GM18870 (cell line): ENCODE measurements at regions not wholly inside any gene's neighbourhood (a gene's known extent, or its start where the extent isn't known, plus 50 kb on each side); places are given as distances from the start of the nearest gene placed in this dataset.
"Not testable (repeated sequence)": the region's sequence is repeated elsewhere in the genome, so short reads cannot be mapped to it uniquely, and the experiment has no call there.

Experiments
- ATAC-seq: cut with Tn5 transposase; IDR thresholded peaks from one replicate; pipeline ENCODE4 v1.9.1; 2021; ENCODE audit warnings: moderate library complexity; ENCODE audit not compliant: unreplicated experiment

DNA sequence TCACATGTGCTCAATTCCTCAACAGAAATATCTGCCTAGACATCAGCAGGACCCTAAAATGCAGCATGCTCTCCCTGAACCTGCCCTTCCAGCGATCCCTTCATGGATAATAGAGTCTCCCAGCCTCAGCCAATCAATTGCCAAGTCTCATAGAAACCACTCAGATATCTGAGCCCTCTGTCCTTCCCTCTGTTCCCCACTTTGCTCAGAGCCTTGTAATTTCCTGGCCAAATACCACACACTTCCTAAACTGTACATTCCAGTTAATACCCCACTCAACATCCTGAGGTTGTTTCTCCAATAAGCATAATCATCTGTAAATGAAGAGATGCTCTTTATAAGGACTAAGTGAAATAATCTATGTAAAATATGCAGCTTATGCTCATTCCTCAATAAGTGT is 59.3 kb upstream of the PTGFRN start:
- no peak for ATAC-seq

DNA sequence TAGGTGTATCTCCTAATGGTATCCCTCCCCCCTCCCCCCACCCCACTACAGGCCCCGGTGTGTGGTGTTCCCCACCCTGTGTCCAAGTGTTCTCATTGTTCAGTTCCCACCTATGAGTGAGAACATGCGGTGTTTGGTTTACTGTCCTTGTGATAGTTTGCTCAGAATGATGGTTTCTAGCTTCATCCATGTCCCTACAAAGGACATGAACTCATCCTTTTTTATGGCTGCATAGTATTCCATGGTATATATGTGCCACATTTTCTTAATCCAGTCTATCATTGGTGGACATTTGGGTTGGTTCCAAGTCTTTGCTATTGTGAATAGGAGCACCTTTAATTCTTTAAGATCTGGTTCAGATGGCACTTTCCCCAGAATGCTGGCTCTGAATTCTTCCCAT is 58.5 kb upstream of the PTGFRN start:
- not testable (repeated sequence) for ATAC-seq

DNA sequence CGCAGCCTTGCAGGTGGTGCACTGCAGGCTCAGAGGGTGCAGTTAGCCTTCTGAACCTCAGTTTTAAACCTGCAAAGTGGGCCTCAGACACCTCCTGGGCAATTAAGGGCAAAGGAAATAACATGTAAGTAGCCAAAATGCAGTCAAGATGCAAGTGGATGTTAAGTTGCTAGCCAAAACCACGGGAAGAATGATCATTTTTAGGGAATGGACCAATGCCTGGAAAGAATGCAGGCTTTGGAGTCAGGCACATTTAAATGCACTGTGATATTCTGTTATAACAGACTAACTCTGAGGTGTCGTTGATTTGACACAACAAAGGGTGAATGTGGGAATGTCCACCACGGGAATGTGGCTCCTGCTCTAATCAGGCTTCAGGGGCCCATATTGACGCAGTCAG is 57.9 kb upstream of the PTGFRN start:
- ATAC-seq: no peak

DNA sequence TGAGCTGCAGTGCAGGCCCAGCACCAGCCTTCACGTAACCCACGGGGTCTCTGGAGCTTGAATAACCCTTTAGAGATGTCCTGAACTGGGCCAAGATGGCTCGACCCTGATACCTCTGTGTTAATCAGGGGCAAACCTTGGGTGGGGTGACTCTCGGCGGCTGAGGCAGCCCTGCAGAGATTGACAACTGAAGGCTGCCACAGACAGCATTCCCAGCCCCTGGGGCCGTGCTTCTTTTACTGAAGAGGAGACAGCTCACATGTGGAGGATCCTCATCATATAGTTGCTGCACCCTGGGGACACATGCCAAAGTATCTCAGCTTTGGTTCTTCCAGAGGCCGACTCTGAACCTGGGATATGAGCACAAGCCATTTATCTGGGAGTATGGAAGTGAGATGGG is 57.3 kb upstream of the PTGFRN start:
- ATAC-seq: no peak

DNA sequence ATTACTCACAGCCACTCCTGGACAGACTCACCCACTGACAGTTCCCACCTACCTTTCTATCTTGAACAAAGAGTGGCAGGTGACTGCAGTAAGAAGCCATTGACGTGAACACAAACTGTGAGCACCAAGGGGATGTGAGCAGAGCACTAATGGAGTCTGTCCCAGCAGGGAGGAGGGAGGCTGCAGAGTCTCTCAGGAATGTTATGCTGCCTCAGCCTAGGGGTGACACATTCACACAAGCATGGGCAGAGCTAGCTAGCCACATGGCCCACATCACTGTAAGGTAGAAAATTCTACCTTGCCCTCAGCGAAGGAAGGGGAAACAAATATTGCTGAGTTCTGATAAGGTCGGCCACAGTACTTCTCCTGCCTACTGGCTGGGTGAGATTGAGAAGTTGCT is 56.8 kb upstream of the PTGFRN start:
- ATAC-seq: no peak

DNA sequence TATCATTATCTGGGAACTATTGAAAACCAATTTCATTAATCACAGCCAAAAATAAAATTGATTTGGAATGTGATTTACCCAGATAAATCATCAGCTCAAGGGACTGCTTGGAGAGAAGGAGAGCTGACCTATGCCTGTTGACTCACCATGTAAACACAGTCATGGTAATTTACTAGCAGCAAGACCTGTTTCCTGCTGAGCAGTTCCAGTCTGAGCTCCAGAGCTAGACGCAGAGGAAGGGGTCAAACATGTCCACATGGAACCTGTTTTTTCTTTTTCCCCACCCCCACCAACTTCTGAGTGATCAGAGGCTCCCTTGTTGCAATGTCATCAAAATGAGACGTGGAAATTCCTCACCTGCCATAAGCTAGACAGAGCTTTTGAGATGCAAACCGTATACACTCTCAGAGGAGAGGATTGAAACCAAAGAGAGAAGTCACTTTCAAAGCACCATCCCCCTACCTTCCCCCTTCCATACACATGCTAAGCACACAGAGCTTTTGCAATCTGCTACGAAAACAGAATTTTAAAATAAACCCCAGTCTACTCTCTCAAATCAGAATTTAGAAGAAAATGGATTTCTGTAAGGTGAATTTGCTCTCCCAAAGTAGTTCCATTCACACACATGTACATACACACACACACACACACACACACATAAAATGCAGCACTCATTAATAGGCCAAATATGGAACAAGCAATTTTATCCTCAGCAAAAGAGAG is 55.9 kb upstream of the PTGFRN start:
- no peak for ATAC-seq

DNA sequence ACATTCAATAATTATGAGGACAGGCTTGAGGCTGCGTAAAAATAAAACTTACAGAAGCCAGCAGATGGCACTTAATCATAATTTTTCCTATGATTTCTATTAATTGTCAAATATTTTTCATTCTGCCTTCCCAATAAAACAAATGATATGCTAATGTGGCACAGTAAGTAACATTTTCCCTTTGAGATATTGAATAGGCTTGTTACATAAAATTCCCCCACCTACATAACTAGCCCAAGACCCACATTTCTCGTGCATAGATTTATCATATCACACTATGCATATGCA is 55.4 kb upstream of the PTGFRN start:
- no peak for ATAC-seq

DNA sequence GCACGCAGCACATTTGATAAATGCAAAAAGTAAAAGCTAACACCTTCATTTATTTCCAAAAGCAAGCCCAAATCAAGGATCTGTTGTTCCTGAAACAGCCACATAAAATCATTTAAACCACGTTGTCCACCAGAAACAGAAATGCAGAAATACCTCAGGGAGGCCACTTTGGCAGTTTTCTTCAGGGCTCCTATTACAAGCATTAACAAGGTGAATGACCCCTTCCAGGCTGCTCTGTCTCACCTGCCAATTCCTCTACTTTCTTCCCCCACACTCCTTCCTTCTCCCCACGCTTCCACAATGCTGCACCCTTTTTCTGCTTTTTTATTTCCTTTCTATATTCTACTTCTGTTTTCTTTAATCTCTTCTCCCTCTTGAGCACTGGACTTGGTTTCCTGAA is 55.0 kb upstream of the PTGFRN start:
- ATAC-seq: no peak

DNA sequence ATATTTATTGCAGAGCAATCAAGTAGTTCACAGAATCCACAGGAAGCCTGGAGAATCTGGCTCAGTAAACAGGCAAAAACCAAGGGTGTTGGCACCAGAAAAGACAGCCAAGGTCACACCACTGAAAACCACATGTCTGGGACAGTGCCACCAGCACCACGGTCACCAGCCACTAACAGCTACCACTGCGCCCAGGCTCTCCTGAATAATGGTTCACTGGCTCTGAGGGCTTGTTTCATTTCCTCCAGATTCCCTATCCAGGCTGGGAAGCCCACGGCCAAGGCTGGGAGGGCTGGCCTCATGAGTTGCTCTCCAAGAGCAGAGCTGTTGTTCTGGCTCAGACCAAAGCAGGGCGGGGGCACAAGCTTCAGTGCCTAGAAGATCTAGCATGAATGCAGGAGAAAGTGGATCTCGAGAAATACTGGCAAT is 54.5 kb upstream of the PTGFRN start:
- no peak for ATAC-seq

DNA sequence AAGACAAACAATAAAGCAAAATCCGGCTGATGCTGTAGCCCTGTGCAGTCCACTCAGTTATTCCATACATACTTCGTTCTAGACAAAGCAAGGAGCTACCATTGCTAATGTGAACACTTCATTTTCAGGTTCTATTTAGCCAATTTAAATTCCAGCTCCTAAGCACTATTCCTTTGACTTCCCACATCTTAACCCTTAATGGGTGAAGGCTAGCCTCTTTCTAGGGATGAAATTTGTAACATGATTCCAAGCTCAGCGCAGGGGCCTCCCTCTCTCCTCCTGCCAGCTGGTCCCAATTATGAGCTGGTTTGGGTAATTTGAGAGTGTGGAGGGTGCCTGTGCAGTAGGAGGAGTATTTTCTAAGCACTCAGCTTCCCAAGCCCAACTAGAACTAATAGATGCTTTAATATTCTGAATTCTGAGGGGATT is 53.9 kb upstream of the PTGFRN start:
- no peak for ATAC-seq

DNA sequence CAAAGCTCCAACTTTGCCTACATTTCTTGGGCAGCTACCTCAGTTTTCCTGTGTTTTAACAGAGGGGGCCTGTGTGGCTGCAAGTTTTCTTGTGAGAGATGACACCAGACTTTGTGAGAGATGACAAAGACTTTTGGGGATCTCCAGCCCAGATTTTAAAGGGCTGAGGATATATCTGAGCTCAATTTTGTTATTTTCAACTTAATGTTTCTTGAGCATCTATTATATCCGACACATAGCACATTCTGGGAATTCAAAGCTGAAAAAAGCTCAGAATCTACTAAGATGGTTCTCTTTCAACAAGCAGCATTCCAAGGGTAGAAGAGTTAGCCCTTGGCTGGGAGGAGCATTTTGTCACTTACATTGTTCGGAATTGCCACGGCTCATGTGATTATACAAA is 53.4 kb upstream of the PTGFRN start:
- no peak for ATAC-seq

DNA sequence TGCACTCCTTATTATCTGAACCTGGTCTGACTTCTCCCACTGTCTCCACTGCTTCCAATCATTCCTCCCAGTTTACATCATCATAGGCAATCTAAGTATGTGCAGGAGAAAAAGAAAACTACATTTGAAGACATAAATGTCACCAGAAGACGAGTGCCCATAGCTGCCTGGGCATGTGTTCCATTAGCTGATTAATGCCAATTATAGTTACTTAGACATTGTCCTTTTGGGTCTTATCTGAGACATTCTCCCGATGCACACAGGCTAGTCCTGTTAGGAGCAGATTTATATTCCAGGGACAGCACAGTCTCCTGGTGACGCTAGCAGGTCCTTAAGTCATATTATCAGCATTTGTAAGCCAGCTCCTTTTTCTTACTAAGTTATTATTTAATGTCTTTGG is 52.6 kb upstream of the PTGFRN start:
- ATAC-seq: no peak
